Upper lobe of left lung (tissue), 6 donors: ENCODE measurements at regions not wholly inside any gene's neighbourhood (a gene's known extent, or its start where the extent isn't known, plus 50 kb on each side); places are given as distances from the start of the nearest gene placed in this dataset.

Source experiments
- ATAC-seq, 2 donors: fragments of 200-7000 bp; cut with Tn5 transposase; one replicate each; pipeline ENCODE4 v1.9.1; 2022; ENCODE audit warnings: mild to moderate bottlenecking in 2 of 2, moderate library complexity in 2 of 2; ENCODE audit not compliant: low FRiP score in 2 of 2
- DNase-seq, 2 donors: peaks; one replicate each; pipeline ENCODE4 v3.0.0-alpha.2; 2019 to 2020
- H3K27ac ChIP-seq, 4 donors: fragments of 200-600 bp; sonication (generic); one replicate each; pipeline ENCODE4 v1.5.1; 2016 to 2019
- H3K27me3 ChIP-seq, 4 donors: fragments of 200-600 bp; sonication (generic); one replicate each; pipeline ENCODE4 v1.5.1; 2017 to 2019
- H3K36me3 ChIP-seq, 4 donors: fragments of 200-600 bp; sonication (generic); one replicate each; pipeline ENCODE4 v1.5.1; 2016 to 2019
- H3K4me1 ChIP-seq, 4 donors: fragments of 200-600 bp; sonication (generic); one replicate each; pipeline ENCODE4 v1.5.1; 2018 to 2019
- H3K4me3 ChIP-seq, 4 donors: fragments of 200-600 bp; sonication (generic); one replicate each; pipeline ENCODE4 v1.5.1; 2017 to 2019; ENCODE audit warnings: mild to moderate bottlenecking in 2 of 4, moderate library complexity in 1 of 4
- H3K9me3 ChIP-seq, 4 donors: fragments of 200-600 bp; sonication (generic); one replicate each; pipeline ENCODE4 v1.5.1; 2018 to 2019
- EP300 ChIP-seq, 4 donors: sonication (generic); formaldehyde crosslinking; IDR thresholded peaks; one replicate each; pipeline ENCODE4 v1.5.1; 2017; ENCODE audit warnings: antibody characterized with exemption in 4 of 4, control low read depth in 2 of 4
- POLR2A ChIP-seq, 4 donors: fragments of 450-650 bp; IDR thresholded peaks; one replicate each; pipeline ENCODE4 v1.5.1; 2016 to 2017; ENCODE audit warnings: antibody characterized with exemption in 4 of 4, mild to moderate bottlenecking in 2 of 4
- POLR2AphosphoS5 ChIP-seq, 2 donors: sonication (generic); formaldehyde crosslinking; IDR thresholded peaks; one replicate each; pipeline ENCODE4 v1.5.1; 2017; ENCODE audit warnings: antibody characterized with exemption in 2 of 2
- WGBS, 2 donors: methylation state at CpG; one replicate each; pipeline ENCODE4 v1.1.5; 2017 to 2018; 5-methylcytosine and 5-hydroxymethylcytosine counted together
- TF ChIP-seq, protein P1 (sequence below), 6 experiments: fragments of 450-650 bp in 4 of 6; fragments of 200-600 bp in 2 of 6; sonication (generic) in 2 of 6; IDR thresholded peaks; one replicate each; pipeline ENCODE4 v1.5.1; 2016 to 2019; ENCODE audit warnings: antibody characterized with exemption in 6 of 6
- donor health status: DM: no; HTN: no; CAD: no; lungs with moderate emphysema.
- donor health status: DM: no; HTN: yes; CAD: no; lungs with severe emphysema.

DNA sequence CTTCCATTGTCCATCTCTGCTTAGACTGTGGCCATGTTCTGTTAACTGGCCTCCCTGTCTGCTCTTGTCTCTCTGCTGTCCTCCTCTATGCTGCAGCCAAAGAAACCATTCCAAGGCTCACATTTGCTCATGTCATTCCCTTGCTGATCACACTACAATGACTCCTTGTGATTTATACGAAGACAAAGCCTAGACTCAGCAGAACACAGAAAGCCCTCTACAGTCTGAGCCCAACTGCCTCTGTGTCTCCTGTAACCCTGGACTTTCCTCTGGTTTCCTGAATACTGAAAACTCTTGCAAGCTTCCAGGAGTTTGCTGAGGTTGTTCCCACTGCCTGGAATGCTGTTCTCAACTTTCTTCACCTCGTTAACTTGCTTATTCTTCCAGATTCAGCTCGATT, 191.8 kb downstream of the TMEM38B start:
- Histone ChIP-seq H3K9me3 (no peaks in the 10 kb centered on the region), H3K4me1 (no peaks in the 10 kb centered on the region), H3K27me3 (no peaks in the 10 kb centered on the region), H3K27ac (no peak overlapping the region), H3K36me3 (no peaks in the 10 kb centered on the region), H3K4me3 (no peak overlapping the region)
- 60 to 75% methylated on average over 3 of the region's 3 CpGs for WGBS, 2 donors
- no peak for DNase-seq
- TF ChIP-seq EP300 (IDR thresholded peaks at IDR 0.05) (no peak), POLR2AphosphoS5 (IDR thresholded peaks at IDR 0.05) (no peak), POLR2A (IDR thresholded peaks at IDR 0.05) (no peak)
- TF ChIP-seq, protein P1, sequence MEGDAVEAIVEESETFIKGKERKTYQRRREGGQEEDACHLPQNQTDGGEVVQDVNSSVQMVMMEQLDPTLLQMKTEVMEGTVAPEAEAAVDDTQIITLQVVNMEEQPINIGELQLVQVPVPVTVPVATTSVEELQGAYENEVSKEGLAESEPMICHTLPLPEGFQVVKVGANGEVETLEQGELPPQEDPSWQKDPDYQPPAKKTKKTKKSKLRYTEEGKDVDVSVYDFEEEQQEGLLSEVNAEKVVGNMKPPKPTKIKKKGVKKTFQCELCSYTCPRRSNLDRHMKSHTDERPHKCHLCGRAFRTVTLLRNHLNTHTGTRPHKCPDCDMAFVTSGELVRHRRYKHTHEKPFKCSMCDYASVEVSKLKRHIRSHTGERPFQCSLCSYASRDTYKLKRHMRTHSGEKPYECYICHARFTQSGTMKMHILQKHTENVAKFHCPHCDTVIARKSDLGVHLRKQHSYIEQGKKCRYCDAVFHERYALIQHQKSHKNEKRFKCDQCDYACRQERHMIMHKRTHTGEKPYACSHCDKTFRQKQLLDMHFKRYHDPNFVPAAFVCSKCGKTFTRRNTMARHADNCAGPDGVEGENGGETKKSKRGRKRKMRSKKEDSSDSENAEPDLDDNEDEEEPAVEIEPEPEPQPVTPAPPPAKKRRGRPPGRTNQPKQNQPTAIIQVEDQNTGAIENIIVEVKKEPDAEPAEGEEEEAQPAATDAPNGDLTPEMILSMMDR (IDR thresholded peaks at IDR 0.05), result no peak
- no peak for ATAC-seq

- 58% methylated on average over 2 of the region's 2 CpGs for WGBS, 2 donors
- TF ChIP-seq POLR2A (IDR thresholded peaks at IDR 0.05), result no peak
- TF ChIP-seq, protein P1 (IDR thresholded peaks at IDR 0.05), result no peak
- no peak for TF ChIP-seq EP300 (IDR thresholded peaks at IDR 0.05)
- TF ChIP-seq POLR2AphosphoS5 (IDR thresholded peaks at IDR 0.05), result no peak
- DNase-seq, result no peak
These were observed 193.3 kb downstream of the TMEM38B start for GRCh38 chr9:105887679-105888078.

GRCh38 chr9:105890046-105890822, 195.9 kb downstream of the TMEM38B start:
- H3K27me3 ChIP-seq, result no peaks in the 10 kb centered on the region
- H3K27ac ChIP-seq, result no peak overlapping the region
- DNase-seq (no peak), ATAC-seq (no peak)
- no peaks in the 10 kb centered on the region for H3K36me3 ChIP-seq
- TF ChIP-seq POLR2AphosphoS5 (IDR thresholded peaks at IDR 0.05) (no peak), EP300 (IDR thresholded peaks at IDR 0.05) (no peak), POLR2A (IDR thresholded peaks at IDR 0.05) (no peak)
- TF ChIP-seq, protein P1 (IDR thresholded peaks at IDR 0.05), result no peak
- 38 to 45% methylated on average over 5 of the region's 5 CpGs for WGBS, 2 donors
- no peak overlapping the region for H3K4me3 ChIP-seq
- H3K9me3 ChIP-seq, result no peaks in the 10 kb centered on the region
- no peaks in the 10 kb centered on the region for H3K4me1 ChIP-seq

More at GRCh38 chr9:105887679-105888078, 193.3 kb downstream of the TMEM38B start:
- H3K36me3 ChIP-seq, result no peaks in the 10 kb centered on the region
- H3K4me3 ChIP-seq, result no peak overlapping the region
- H3K27ac ChIP-seq, result no peak overlapping the region
- no peaks in the 10 kb centered on the region for H3K4me1 ChIP-seq
- H3K9me3 ChIP-seq, result no peaks in the 10 kb centered on the region
- H3K27me3 ChIP-seq, result no peaks in the 10 kb centered on the region
- no peak for ATAC-seq

DNA sequence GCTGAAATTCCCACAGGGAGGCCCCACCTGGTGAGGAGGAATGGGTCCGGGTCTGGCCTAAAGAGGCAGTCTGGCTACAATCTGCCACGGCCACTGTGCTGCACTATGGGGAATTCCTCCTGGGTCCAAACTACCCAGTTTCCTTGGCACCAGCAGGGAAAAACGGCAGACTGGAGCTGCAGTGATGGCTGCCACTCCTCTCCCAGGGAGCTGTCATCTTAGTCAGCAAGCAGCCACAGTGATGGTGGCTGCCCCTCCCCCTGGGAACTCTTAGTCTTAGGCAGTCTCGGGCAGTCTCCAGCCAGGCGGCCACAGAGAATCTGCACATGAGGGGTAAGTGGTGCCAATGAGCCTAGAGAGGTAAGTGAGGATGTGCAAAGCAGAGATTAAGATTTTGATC, 205.8 kb downstream of the TMEM38B start:
- H3K4me1 ChIP-seq, result no peaks in the 10 kb centered on the region
- ATAC-seq (no peak), DNase-seq (no peak)
- WGBS, 2 donors, result 72 to 82% methylated on average over 2 to 5 of the region's 5 CpGs
- no peaks in the 10 kb centered on the region for H3K27me3 ChIP-seq
- no peak for TF ChIP-seq EP300 (IDR thresholded peaks at IDR 0.05)
- TF ChIP-seq, protein P1 (IDR thresholded peaks at IDR 0.05), result no peak
- TF ChIP-seq POLR2AphosphoS5 (IDR thresholded peaks at IDR 0.05), result no peak
- no peak for TF ChIP-seq POLR2A (IDR thresholded peaks at IDR 0.05)
- H3K27ac ChIP-seq, result no peak overlapping the region
- no peaks in the 10 kb centered on the region for H3K36me3 ChIP-seq
- no peak overlapping the region for H3K4me3 ChIP-seq
- no peaks in the 10 kb centered on the region for H3K9me3 ChIP-seq
